H1 (cell line): ENCODE measurements at regions not wholly inside any gene's neighbourhood (a gene's known extent, or its start where the extent isn't known, plus 50 kb on each side); places are given as distances from the start of the nearest gene placed in this dataset.

Source experiments
- ATF3 ChIP-seq: IDR thresholded peaks from 2 replicates; pipeline ENCODE4 v1.6.1; 2011; ENCODE audit warnings: low read depth, mild to moderate bottlenecking, low read length; ENCODE audit not compliant: insufficient read depth
- JUN ChIP-seq: IDR thresholded peaks from 2 replicates; pipeline ENCODE4 v1.6.1; 2011; ENCODE audit warnings: low read depth, mild to moderate bottlenecking, improper control_type of control experiment, low read length
- RXRA ChIP-seq: IDR thresholded peaks from 2 replicates; pipeline ENCODE4 v1.6.1; 2011; ENCODE audit warnings: low read depth, mild to moderate bottlenecking, low read length, moderate library complexity; ENCODE audit not compliant: insufficient read depth

DNA sequence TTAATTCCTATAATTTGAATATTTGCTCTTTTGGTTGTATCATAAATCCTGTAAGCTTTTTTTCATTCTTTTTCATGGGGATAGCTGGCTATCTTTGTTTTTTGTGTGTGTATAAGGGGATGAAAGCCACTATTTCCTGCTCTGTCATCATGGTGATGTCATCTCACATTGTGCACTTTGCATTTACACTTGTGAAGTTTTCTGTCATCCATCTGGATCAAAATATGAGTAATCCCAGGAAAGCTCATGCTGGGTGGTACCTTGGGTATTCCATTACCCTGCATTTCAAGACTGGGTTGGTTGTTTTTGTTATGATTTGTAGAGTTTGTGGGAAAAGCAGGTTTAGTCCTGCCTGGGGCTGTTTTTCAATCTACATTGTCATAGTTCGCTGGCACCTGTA, 77.8 kb upstream of the XIST start (continued):
- TF ChIP-seq RXRA (no peak), JUN (no peak), ATF3 (no peak)
